ENCODE measurements at regions not wholly inside any gene's neighbourhood (a gene's known extent, or its start where the extent isn't known, plus 50 kb on each side); places are given as distances from the start of the nearest gene placed in this dataset.

- H3K9ac ChIP-seq (ENCODE audit: low read depth, low read length): no peak overlapping the region
- H3K4me1 ChIP-seq (ENCODE audit: control insufficient read depth, insufficient read depth, low read length): no peaks in the 10 kb centered on the region
- WGBS, 2 experiments (ENCODE audit: extremely low coverage in 2 of 2, insufficient read length in 1 of 2): 0% methylated on average over 1 of the region's 1 CpG; no CpG with 5 or more reads in 1 of the 2 experiments
- no peaks in the 10 kb centered on the region for H3K27me3 ChIP-seq (ENCODE audit: control insufficient read depth, insufficient read depth, low read length)
- POLR2A ChIA-PET (ENCODE audit: unreplicated experiment): no interaction called here
- no peaks in the 10 kb centered on the region for H4K20me1 ChIP-seq (ENCODE audit: insufficient read depth, low read length)
- H3K14ac ChIP-seq (replicated peaks; ENCODE audit: low read depth, low read length): no peak overlapping the region
- H3K4ac ChIP-seq (ENCODE audit: low read depth, low read length): no peak overlapping the region
- no peaks in the 10 kb centered on the region for H3K79me1 ChIP-seq (ENCODE audit: low read depth in 1 of 2, low read length in 2 of 2)
- no peak overlapping the region for H2AK9ac ChIP-seq (replicated peaks; ENCODE audit: low read depth, low read length, poor library complexity)
- intact Hi-C loops (cut with micrococcal nuclease) (no loop called here), dilution Hi-C loops (cut with HindIII; ENCODE audit: low sequenced_read_pairs, unreplicated experiment) (no loop called here), in situ Hi-C loops (cut with MboI; ENCODE audit: low sequenced_read_pairs) (no loop called here)
- BruUV-seq (replicated peaks): no TSS peak
- CTCF ChIA-PET: no interaction called here
- no peak for DNase-seq
- no peak overlapping the region for H4K5ac ChIP-seq (ENCODE audit: low read depth, low read length)
- H2BK15ac ChIP-seq (ENCODE audit: low read depth, low read length): no peak overlapping the region
- no peak overlapping the region for H2AFZ ChIP-seq (replicated peaks; ENCODE audit: low read length, poor library complexity)
- H3K27ac ChIP-seq (ENCODE audit: insufficient read depth, low read length): no peak overlapping the region
- H2BK120ac ChIP-seq (ENCODE audit: low read depth, low read length): no peak overlapping the region
- H2AK5ac ChIP-seq (ENCODE audit: low read depth, low read length): no peak overlapping the region
- no peaks in the 10 kb centered on the region for H3K9me1 ChIP-seq (ENCODE audit: insufficient read depth, low read length)
- TF ChIP-seq MAFK (IDR thresholded peaks at IDR 0.05; ENCODE audit: low read depth, low read length) (no peak), BHLHE40 (IDR thresholded peaks at IDR 0.05; ENCODE audit: low read depth, low read length) (no peak), FOS (IDR thresholded peaks at IDR 0.05; ENCODE audit: low read depth, low read length) (no peak), MXI1 (IDR thresholded peaks at IDR 0.05; ENCODE audit: borderline replicate concordance, low read depth, low read length) (no peak)
- no peak overlapping the region for H3K4me2 ChIP-seq (ENCODE audit: low read depth, low read length)
- peaks cover 16% of the 10 kb centered on the region for H3K9me3 ChIP-seq (ENCODE audit: control insufficient read depth, insufficient read depth, low read length)
- H3K4me3 ChIP-seq (ENCODE audit: insufficient read depth, low read depth, low read length): no peak overlapping the region
- H3K56ac ChIP-seq (ENCODE audit: extremely low read depth, insufficient read depth, low read length): no peak overlapping the region
- H2BK5ac ChIP-seq (ENCODE audit: low read depth, low read length, poor library complexity, severe bottlenecking): no peak overlapping the region
- no peak overlapping the region for H3K23ac ChIP-seq (ENCODE audit: low read depth, low read length)
- H4K8ac ChIP-seq (ENCODE audit: low read depth in 2 of 2, low read length in 2 of 2): no peak overlapping the region
- no peak overlapping the region for H4K91ac ChIP-seq (ENCODE audit: insufficient read depth, low read depth, low read length)
- no peaks in the 10 kb centered on the region for H3K36me3 ChIP-seq (ENCODE audit: control insufficient read depth, insufficient read depth, low read length)
- H2BK20ac ChIP-seq (ENCODE audit: low read depth, low read length): no peak overlapping the region
- H3K18ac ChIP-seq (ENCODE audit: low read depth, low read length): no peak overlapping the region
- ATAC-seq (ENCODE audit: low read depth): no peak
Measured at GRCh38 chr16:13743571-13743970, 176.4 kb upstream of the ERCC4 start.

All from IMR-90 (cell line).